Loucy (cell line): ENCODE measurements at regions not wholly inside any gene's neighbourhood (a gene's known extent, or its start where the extent isn't known, plus 50 kb on each side); places are given as distances from the start of the nearest gene placed in this dataset.

Source experiments
- CTCF ChIP-seq: fragments of 200-600 bp; sonication (generic); conservative IDR thresholded peaks from 2 replicates; pipeline ENCODE4 v1.5.1; 2014; ENCODE audit warnings: mild to moderate bottlenecking, antibody characterized with exemption, low read length
- EZH2phosphoT487 ChIP-seq: fragments of 200-600 bp; IDR thresholded peaks from 2 replicates; pipeline ENCODE4 v1.6.1; 2018; ENCODE audit warnings: antibody characterized with exemption, mild to moderate bottlenecking, moderate library complexity, borderline replicate concordance

- TF ChIP-seq CTCF: no peak
- no peak for TF ChIP-seq EZH2phosphoT487
These were observed 179.4 kb upstream of the KCNG1 start for GRCh38 chr20:51202304-51202703.
